DMS153 (cell line): ENCODE measurements at regions not wholly inside any gene's neighbourhood (a gene's known extent, or its start where the extent isn't known, plus 50 kb on each side); places are given as distances from the start of the nearest gene placed in this dataset.
"Not testable (repeated sequence)": the region's sequence is repeated elsewhere in the genome, so short reads cannot be mapped to it uniquely, and the experiment has no call there.

Experiments
- DNase-seq: peaks from one replicate; lab custom pipeline; 2025; lab: John Stamatoyannopoulos, UW

- peak; percentile 96 for DNase-seq
Measured at GRCh38 chr6:19892260-19892659, 55.1 kb downstream of the ID4 start.

GRCh38 chr6:19895866-19896692 lies 58.9 kb downstream of the ID4 start:
- no peak for DNase-seq

- peak; percentile 22 for DNase-seq
Measured at GRCh38 chr6:19896693-19897010, 59.5 kb downstream of the ID4 start.

GRCh38 chr6:19898141-19898740 lies 61.1 kb downstream of the ID4 start:
- DNase-seq, result no peak

GRCh38 chr6:19902201-19902600 lies 65.0 kb downstream of the ID4 start:
- DNase-seq, result no peak

GRCh38 chr6:19904408-19904807 lies 67.2 kb downstream of the ID4 start:
- not testable (repeated sequence) for DNase-seq

- peak; percentile 6 for DNase-seq
Measured at GRCh38 chr6:19905584-19905983, 68.4 kb downstream of the ID4 start.

- DNase-seq, result no peak
Measured at GRCh38 chr6:19906171-19906570, 69.0 kb downstream of the ID4 start.

GRCh38 chr6:19911223-19911622 lies 74.1 kb downstream of the ID4 start:
- DNase-seq, result no peak

- DNase-seq, result no peak
Measured at GRCh38 chr6:19918436-19918835, 81.3 kb downstream of the ID4 start.

- no peak for DNase-seq
Measured at GRCh38 chr6:19921786-19922185, 84.6 kb downstream of the ID4 start.

GRCh38 chr6:19925533-19925932 lies 88.4 kb downstream of the ID4 start:
- no peak for DNase-seq

- DNase-seq, result no peak
Measured at GRCh38 chr6:19928461-19928860, 91.3 kb downstream of the ID4 start.

- no peak for DNase-seq
Measured at GRCh38 chr6:19929312-19929711, 92.1 kb downstream of the ID4 start.

- DNase-seq, result no peak
Measured at GRCh38 chr6:19934996-19935591, 97.9 kb downstream of the ID4 start.

- DNase-seq, result not testable (repeated sequence)
Measured at GRCh38 chr6:19939321-19939720, 102.2 kb downstream of the ID4 start.

GRCh38 chr6:19939926-19940325 lies 102.8 kb downstream of the ID4 start:
- DNase-seq, result not testable (repeated sequence)

- no peak for DNase-seq
Measured at GRCh38 chr6:19943042-19943441, 105.9 kb downstream of the ID4 start.

- no peak for DNase-seq
Measured at GRCh38 chr6:19945843-19946358, 108.7 kb downstream of the ID4 start.

GRCh38 chr6:19949155-19949554 lies 112.0 kb downstream of the ID4 start:
- DNase-seq, result no peak

GRCh38 chr6:19964115-19964514 lies 126.9 kb downstream of the ID4 start:
- no peak for DNase-seq

GRCh38 chr6:19968201-19968600 lies 131.0 kb downstream of the ID4 start:
- no peak for DNase-seq

GRCh38 chr6:19972221-19972620 lies 135.1 kb downstream of the ID4 start:
- DNase-seq, result no peak
